Esophagus muscularis mucosa (tissue), 4 donors: ENCODE measurements at regions not wholly inside any gene's neighbourhood (a gene's known extent, or its start where the extent isn't known, plus 50 kb on each side); places are given as distances from the start of the nearest gene placed in this dataset.

Source experiments
- DNase-seq: peaks from one replicate; pipeline ENCODE4 v3.0.0-alpha.2; 2017; ENCODE audit errors: extremely low spot score
- H3K27ac ChIP-seq, 4 donors: fragments of 200-600 bp; sonication (generic); replicated peaks in 1 of 4; 1 replicate in 3 of 4; 2 replicates in 1 of 4; pipeline ENCODE4 v1.5.1; 2016 to 2019; ENCODE audit warnings: mild to moderate bottlenecking in 1 of 4
- H3K27me3 ChIP-seq, 4 donors: fragments of 200-600 bp; sonication (generic); one replicate each; pipeline versions ENCODE4 v1.5.1 to v1.6.0; 2016 to 2019
- H3K36me3 ChIP-seq, 4 donors: fragments of 200-600 bp; sonication (generic); one replicate each; pipeline ENCODE4 v1.5.1; 2016 to 2019
- H3K4me1 ChIP-seq, 4 donors: fragments of 200-600 bp; sonication (generic); one replicate each; pipeline ENCODE4 v1.5.1; 2016 to 2019
- H3K4me3 ChIP-seq, 4 donors: fragments of 200-600 bp; sonication (generic); 1 replicate in 2 of 4; 2 replicates in 2 of 4; pipeline ENCODE4 v1.5.1; 2016 to 2019; ENCODE audit warnings: mild to moderate bottlenecking in 4 of 4, moderate library complexity in 1 of 4
- H3K9me3 ChIP-seq, 4 donors: fragments of 200-600 bp; sonication (generic); 1 replicate in 3 of 4; 2 replicates in 1 of 4; pipeline ENCODE4 v1.5.1; 2016 to 2019
- CTCF ChIP-seq, 3 experiments: fragments of 200-600 bp in 2 of 3; fragments of 450-650 bp in 1 of 3; sonication (generic) in 2 of 3; IDR thresholded peaks; one replicate each; pipeline ENCODE4 v1.5.1; 2017 to 2019; ENCODE audit warnings: antibody characterized with exemption in 3 of 3, mild to moderate bottlenecking in 2 of 3, moderate library complexity in 1 of 3
- EP300 ChIP-seq: sonication (generic); formaldehyde crosslinking; IDR thresholded peaks from one replicate; pipeline ENCODE4 v1.6.1; 2017; ENCODE audit warnings: antibody characterized with exemption
- POLR2A ChIP-seq: fragments of 450-650 bp; IDR thresholded peaks from one replicate; pipeline ENCODE4 v1.6.1; 2017; ENCODE audit warnings: antibody characterized with exemption, moderate library complexity, mild to moderate bottlenecking, low read depth
- POLR2AphosphoS5 ChIP-seq, 2 donors: sonication (generic); formaldehyde crosslinking; IDR thresholded peaks; one replicate each; pipeline ENCODE4 v1.6.1; 2017; ENCODE audit warnings: antibody characterized with exemption in 2 of 2
- WGBS: methylation state at CpG from one replicate; pipeline ENCODE4 v1.1.5; 2018; 5-methylcytosine and 5-hydroxymethylcytosine counted together
- intact Hi-C: fragments of 100-400 bp; cut with DNase I; formaldehyde crosslinking; loops from one replicate; pipeline ENCODE4 v1.15.1; 2023

DNA sequence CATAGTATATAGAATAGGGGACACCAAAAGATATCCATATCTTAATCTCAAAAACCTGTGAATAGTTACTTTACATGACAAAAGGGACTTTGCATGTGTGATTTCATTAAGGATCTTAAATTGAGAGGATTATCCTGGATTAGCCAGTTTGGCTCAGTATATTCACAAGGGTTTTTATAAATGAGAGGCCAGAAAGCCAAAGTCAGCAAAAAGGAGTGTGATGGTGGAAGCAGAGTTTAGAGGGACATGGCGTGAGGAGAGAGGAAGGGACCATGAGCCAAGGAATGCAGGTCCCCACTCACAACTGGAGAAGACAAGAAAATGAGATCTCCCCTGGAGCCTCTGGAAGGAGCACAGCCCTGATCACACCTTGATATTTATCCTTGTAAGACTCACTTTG is 648.5 kb upstream of the LCORL start:
- no peaks in the 10 kb centered on the region for H3K27me3 ChIP-seq
- no peak overlapping the region for H3K27ac ChIP-seq
- intact Hi-C loops: no loop called here
- no peak overlapping the region for H3K4me3 ChIP-seq
- DNase-seq: no peak
- no peaks in the 10 kb centered on the region for H3K9me3 ChIP-seq
- TF ChIP-seq POLR2A (no peak), CTCF (IDR thresholded peaks at IDR 0.05) (no peak), EP300 (no peak), POLR2AphosphoS5 (IDR thresholded peaks at IDR 0.05) (no peak)
- H3K36me3 ChIP-seq: no peaks in the 10 kb centered on the region
- H3K4me1 ChIP-seq: no peaks in the 10 kb centered on the region
- WGBS: 89% methylated on average over 1 of the region's 1 CpG

GRCh38 chr4:18669390-18669789 is 647.8 kb upstream of the LCORL start:
- 80% methylated on average over 1 of the region's 1 CpG for WGBS
- H3K4me1 ChIP-seq: no peaks in the 10 kb centered on the region
- no peaks in the 10 kb centered on the region for H3K36me3 ChIP-seq
- intact Hi-C loops: no loop called here
- H3K9me3 ChIP-seq: no peaks in the 10 kb centered on the region
- no peaks in the 10 kb centered on the region for H3K27me3 ChIP-seq
- H3K27ac ChIP-seq: no peak overlapping the region
- H3K4me3 ChIP-seq: no peak overlapping the region
- TF ChIP-seq CTCF (IDR thresholded peaks at IDR 0.05) (no peak), POLR2AphosphoS5 (IDR thresholded peaks at IDR 0.05) (no peak), EP300 (no peak), POLR2A (no peak)
- no peak for DNase-seq

DNA sequence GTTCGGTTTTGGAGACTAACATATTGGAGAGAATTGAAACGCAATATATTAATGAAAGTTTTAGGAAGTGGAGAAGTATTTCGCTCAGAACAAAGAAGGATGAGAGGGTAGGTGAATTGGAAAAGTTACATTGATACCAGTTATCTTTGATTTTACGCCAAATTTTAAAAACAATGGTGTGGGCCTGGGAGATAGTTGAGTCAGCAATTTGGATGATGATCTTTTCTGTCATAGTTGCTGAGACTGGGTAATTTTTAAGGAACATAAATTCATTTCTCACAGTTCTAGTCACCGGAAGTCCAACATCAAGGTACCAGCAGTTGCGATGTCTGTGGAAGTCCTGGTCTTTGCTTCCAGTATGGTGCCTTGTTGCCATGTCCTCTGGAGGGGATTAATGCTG is 644.8 kb upstream of the LCORL start:
- no peaks in the 10 kb centered on the region for H3K4me1 ChIP-seq
- TF ChIP-seq POLR2AphosphoS5 (IDR thresholded peaks at IDR 0.05) (no peak), POLR2A (no peak), CTCF (IDR thresholded peaks at IDR 0.05) (no peak), EP300 (no peak)
- no peaks in the 10 kb centered on the region for H3K27me3 ChIP-seq
- no peak for DNase-seq
- 92% methylated on average over 6 of the region's 6 CpGs for WGBS
- intact Hi-C loops: no loop called here
- H3K4me3 ChIP-seq: no peak overlapping the region
- no peaks in the 10 kb centered on the region for H3K36me3 ChIP-seq
- H3K27ac ChIP-seq: no peak overlapping the region
- no peaks in the 10 kb centered on the region for H3K9me3 ChIP-seq

DNA sequence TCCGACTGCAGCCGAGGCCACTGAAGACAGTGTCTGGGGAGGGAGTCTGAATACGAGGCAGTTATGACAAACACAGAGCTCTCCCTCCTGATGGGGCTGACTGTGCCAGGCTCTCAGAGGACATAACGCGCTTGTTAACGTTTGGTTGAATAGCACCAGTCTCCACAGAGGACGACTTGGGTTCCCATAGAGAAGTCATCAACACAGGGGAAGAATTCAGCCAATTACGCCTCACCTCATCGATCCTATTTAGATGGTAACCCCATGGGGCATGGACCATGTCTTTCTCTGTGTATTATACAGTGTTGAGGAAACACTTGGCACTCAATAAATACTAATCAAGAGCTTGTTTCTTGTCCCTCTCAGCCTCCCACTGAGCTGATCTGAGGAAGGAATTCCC is 642.6 kb upstream of the LCORL start:
- no peak for TF ChIP-seq EP300
- TF ChIP-seq POLR2AphosphoS5 (IDR thresholded peaks at IDR 0.05): no peak
- no peak for TF ChIP-seq POLR2A
- no peak for TF ChIP-seq CTCF (IDR thresholded peaks at IDR 0.05)

DNA sequence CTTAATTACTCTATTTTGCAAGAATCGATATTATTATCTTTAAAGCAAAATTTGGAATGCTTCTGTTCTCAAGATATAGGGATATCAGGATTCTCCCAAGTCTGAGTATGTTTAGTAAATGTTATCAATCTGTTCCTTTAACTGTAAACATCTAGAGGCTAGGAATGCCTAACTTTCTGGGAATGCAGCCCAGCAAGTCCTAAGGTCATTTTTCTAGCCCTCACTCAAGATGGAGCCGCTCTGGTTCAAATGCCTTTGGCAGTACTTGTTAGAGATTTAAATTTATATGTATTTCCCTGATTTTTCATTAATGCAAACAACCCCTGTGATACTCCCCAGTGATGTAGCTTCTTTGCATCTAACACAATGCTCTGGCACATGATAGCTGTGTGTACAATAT is 623.8 kb upstream of the LCORL start:
- H3K4me3 ChIP-seq: no peak overlapping the region
- intact Hi-C loops: no loop called here
- TF ChIP-seq EP300 (no peak), POLR2AphosphoS5 (IDR thresholded peaks at IDR 0.05) (no peak), CTCF (IDR thresholded peaks at IDR 0.05) (no peak), POLR2A (no peak)
- H3K27ac ChIP-seq: no peak overlapping the region
- 40% methylated on average over 2 of the region's 2 CpGs for WGBS
- peaks cover 0 to 10% (median 0%) of the 10 kb centered on the region in 4 donors for H3K4me1 ChIP-seq
- peaks cover 0 to 7% (median 2%) of the 10 kb centered on the region in 4 donors for H3K9me3 ChIP-seq
- no peaks in the 10 kb centered on the region for H3K36me3 ChIP-seq
- DNase-seq: no peak
- H3K27me3 ChIP-seq: no peaks in the 10 kb centered on the region

More for the DNA sequence above, 642.6 kb upstream of the LCORL start:
- Histone ChIP-seq H3K27me3 (no peaks in the 10 kb centered on the region), H3K4me1 (no peaks in the 10 kb centered on the region), H3K27ac (no peak overlapping the region), H3K4me3 (no peak overlapping the region), H3K9me3 (no peaks in the 10 kb centered on the region), H3K36me3 (no peaks in the 10 kb centered on the region)
- WGBS: 91% methylated on average over 9 of the region's 9 CpGs
- no peak for DNase-seq
- intact Hi-C loops: no loop called here
